Panc1 (cell line): ENCODE measurements at regions not wholly inside any gene's neighbourhood (a gene's known extent, or its start where the extent isn't known, plus 50 kb on each side); places are given as distances from the start of the nearest gene placed in this dataset.

Experiments used
- ATAC-seq: fragments of 200-7000 bp; cut with Tn5 transposase; 2 replicates; pipeline ENCODE4 v1.9.1; 2020; ENCODE audit warnings: mild to moderate bottlenecking, moderate library complexity
- BruUV-seq: library from RNA; stranded (reverse); fragments of 400-500 nt; replicated peaks from 2 replicates; lab custom pipeline; 2021; lab: Mats Ljungman, UMichigan
- CTCF ChIA-PET: fragments of 300-600 bp; sonication (Branson Sonifier 250); formaldehyde crosslinking; loops from one replicate; lab custom pipeline; 2022; ENCODE audit warnings: antibody characterized with exemption; lab: Charles Lee
- POLR2A ChIA-PET: fragments of 300-600 bp; sonication (Branson Sonifier 250); formaldehyde crosslinking; loops from one replicate; lab custom pipeline; 2022; ENCODE audit warnings: antibody characterized with exemption; lab: Charles Lee
- DNase-seq: peaks from one replicate; pipeline ENCODE4 v3.0.0-alpha.2; 2010; ENCODE audit warnings: low read depth, low spot score
- H3K27ac ChIP-seq: 2 replicates; pipeline ENCODE4 v1.5.1; 2011; ENCODE audit warnings: mild to moderate bottlenecking, low read length, inconsistent platforms
- H3K27me3 ChIP-seq: fragments of 200-500 bp; sonication (Bioruptor generic); 2 replicates; pipeline ENCODE4 v1.6.0; 2014; ENCODE audit warnings: low read length, inconsistent platforms; ENCODE audit not compliant: control insufficient read depth, insufficient read depth
- H3K36me3 ChIP-seq: fragments of 200-500 bp; sonication (Bioruptor generic); 2 replicates; pipeline ENCODE4 v1.5.1; 2014; ENCODE audit warnings: inconsistent platforms, mild to moderate bottlenecking, low read length, moderate library complexity; ENCODE audit not compliant: control insufficient read depth, insufficient read depth
- H3K4me1 ChIP-seq: 2 replicates; pipeline ENCODE4 v1.5.1; 2011; ENCODE audit warnings: inconsistent platforms, mild to moderate bottlenecking, low read length, moderate library complexity; ENCODE audit not compliant: control insufficient read depth, insufficient read depth
- H3K4me3 ChIP-seq, 2 experiments: 2 replicates each; pipeline ENCODE4 v1.5.1; 2011 to 2012; ENCODE audit warnings: low read depth in 2 of 2, low read length in 2 of 2, mild to moderate bottlenecking in 2 of 2, inconsistent platforms in 1 of 2, moderate library complexity in 1 of 2
- H3K9me3 ChIP-seq: fragments of 200-500 bp; sonication (Bioruptor generic); 2 replicates; pipeline ENCODE4 v1.5.1; 2014; ENCODE audit warnings: low read depth, mild to moderate bottlenecking, inconsistent platforms, low read length, moderate library complexity; ENCODE audit not compliant: control insufficient read depth, insufficient read depth
- CTCF ChIP-seq: fragments of 450-650 bp; IDR thresholded peaks from 2 replicates; pipeline ENCODE4 v1.5.1; 2017; ENCODE audit warnings: mild to moderate bottlenecking
- POLR2AphosphoS5 ChIP-seq: IDR thresholded peaks from 2 replicates; pipeline ENCODE4 v1.6.1; 2012; ENCODE audit warnings: mild to moderate bottlenecking, low read depth, low read length, moderate library complexity
- REST ChIP-seq, 2 experiments: IDR thresholded peaks; 2 replicates each; pipeline ENCODE4 v1.6.1; 2011 to 2012; ENCODE audit warnings: low read depth in 2 of 2, control low read depth in 1 of 2, low read length in 1 of 2, mild to moderate bottlenecking in 1 of 2, moderate library complexity in 1 of 2; ENCODE audit not compliant: insufficient read depth in 1 of 2
- SIN3A ChIP-seq: IDR thresholded peaks from 2 replicates; pipeline ENCODE4 v1.6.1; 2012; ENCODE audit warnings: low read depth, mild to moderate bottlenecking, low read length, moderate library complexity, borderline replicate concordance; ENCODE audit not compliant: insufficient read depth
- TCF7L2 ChIP-seq: IDR thresholded peaks from 2 replicates; pipeline ENCODE4 v1.6.1; 2011; ENCODE audit warnings: mild to moderate bottlenecking, low read depth, low read length, inconsistent platforms
- in situ Hi-C: cut with HindIII; loops from 2 replicates; pipeline ENCODE4 v1.10.0; 2016; ENCODE audit warnings: low sequenced_read_pairs, low pct_unique_long_range_greater_than_20kb
- intact Hi-C: fragments of 100-400 bp; cut with micrococcal nuclease; formaldehyde crosslinking; loops from one replicate; pipeline ENCODE4 v1.10.0; 2022; ENCODE audit not compliant: unreplicated experiment

- POLR2A ChIA-PET = no interaction called here
- Histone ChIP-seq H3K9me3 (no peaks in the 10 kb centered on the region), H3K4me3 (no peak overlapping the region), H3K27ac (no peak overlapping the region), H3K4me1 (no peaks in the 10 kb centered on the region), H3K27me3 (no peaks in the 10 kb centered on the region), H3K36me3 (no peaks in the 10 kb centered on the region)
- DNase-seq (no peak), ATAC-seq (no peak)
- intact Hi-C loops = no loop called here
- in situ Hi-C loops = no loop called here
- CTCF ChIA-PET = no interaction called here
- TF ChIP-seq CTCF = no peak
- TF ChIP-seq SIN3A = no peak
- TF ChIP-seq TCF7L2 = no peak
- no peak for TF ChIP-seq REST (IDR thresholded peaks at IDR 0.05; ENCODE audit: insufficient read depth in 1 of 2, low read depth in 2 of 2, low read length in 1 of 2)
- no peak for TF ChIP-seq POLR2AphosphoS5
- BruUV-seq = no TSS peak
Observed at GRCh38 chr6:91480402-91480801, 893.5 kb upstream of the MAP3K7 start.

GRCh38 chr6:91477688-91478087 lies 890.8 kb upstream of the MAP3K7 start:
- no peaks in the 10 kb centered on the region for H3K27me3 ChIP-seq
- DNase-seq = no peak
- no peak overlapping the region for H3K27ac ChIP-seq
- in situ Hi-C loops = no loop called here
- no TSS peak for BruUV-seq
- POLR2A ChIA-PET = no interaction called here
- ATAC-seq = no peak
- no peak overlapping the region for H3K4me3 ChIP-seq
- no peaks in the 10 kb centered on the region for H3K36me3 ChIP-seq
- CTCF ChIA-PET = no interaction called here
- intact Hi-C loops = no loop called here
- H3K9me3 ChIP-seq = no peaks in the 10 kb centered on the region
- no peak for TF ChIP-seq POLR2AphosphoS5
- no peak for TF ChIP-seq SIN3A
- TF ChIP-seq CTCF = no peak
- no peak for TF ChIP-seq TCF7L2
- TF ChIP-seq REST (IDR thresholded peaks at IDR 0.05; ENCODE audit: insufficient read depth in 1 of 2, low read depth in 2 of 2, low read length in 1 of 2) = no peak
- H3K4me1 ChIP-seq = no peaks in the 10 kb centered on the region
